ENCODE measurements at regions not wholly inside any gene's neighbourhood (a gene's known extent, or its start where the extent isn't known, plus 50 kb on each side); places are given as distances from the start of the nearest gene placed in this dataset.
"Not testable (repeated sequence)": the region's sequence is repeated elsewhere in the genome, so short reads cannot be mapped to it uniquely, and the experiment has no call there.

DNA sequence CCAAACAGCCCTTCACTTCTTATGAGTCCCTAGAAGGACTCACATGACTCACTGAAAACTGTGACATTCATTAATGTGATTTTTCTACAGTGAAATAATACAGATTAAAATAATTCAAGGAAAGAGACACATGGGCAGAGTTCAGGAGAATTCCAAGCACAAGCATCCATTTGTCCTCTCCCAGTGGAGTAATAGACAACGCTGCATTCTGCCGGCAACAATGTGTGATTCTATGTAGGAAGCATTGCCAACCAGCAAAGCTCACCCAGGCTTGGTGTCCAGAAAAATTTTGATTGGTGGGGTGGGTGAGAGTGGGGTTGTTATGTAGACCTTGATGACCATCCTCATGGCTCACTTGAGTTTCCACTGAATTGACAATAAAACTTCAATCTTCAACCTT lies 123.9 kb downstream of the VPREB1 start:
- no peak overlapping the region for H3K4me2 ChIP-seq (ENCODE audit: insufficient read depth, low read length)
- in situ Hi-C loops (cut with MboI) (no loop called here), intact Hi-C loops (cut with micrococcal nuclease) (no loop called here)
- no peaks in the 10 kb centered on the region for H3K9me1 ChIP-seq (ENCODE audit: control insufficient read depth, insufficient read depth, low read length)
- H3K27me3 ChIP-seq (ENCODE audit: control insufficient read depth in 2 of 2, insufficient read depth in 2 of 2, low read length in 2 of 2) = peaks cover 2 to 20% of the 10 kb centered on the region in 2 experiments; a peak in 3 of 5 replicates
- no peak overlapping the region for H3K27ac ChIP-seq (ENCODE audit: extremely low read depth, low read depth, low read length)
- H3K9ac ChIP-seq (ENCODE audit: insufficient read depth in 1 of 2, low read depth in 2 of 2, low read length in 2 of 2) = no peak overlapping the region
- H3K9me3 ChIP-seq (replicated peaks; ENCODE audit: control insufficient read depth, insufficient read depth, low read depth, low read length) = no peaks in the 10 kb centered on the region
- ATAC-seq (no peak), DNase-seq (ENCODE audit: extremely low read depth in 1 of 4, low spot score in 3 of 4) (peak in 1 of 4 experiments; percentile 16), FAIRE-seq (no peak)
- H4K20me1 ChIP-seq (replicated peaks; ENCODE audit: control insufficient read depth, insufficient read depth, low read length) = peaks cover 15% of the 10 kb centered on the region
- H3K36me3 ChIP-seq (ENCODE audit: control insufficient read depth, insufficient read depth, low read length) = no peaks in the 10 kb centered on the region
- ChIA-PET CTCF (ENCODE audit: low intra/inter-chr PET ratio) (interaction anchor here (0.6 to 2.5 kb wide), 2 partner anchors 161 to 420 kb away, joined by 3 to 5 read pairs; no protein-coding TSS in a partner anchor), POLR2A (interaction anchor here (0.6 to 1.5 kb wide), 3 partner anchors 10 to 678 kb away, joined by 3 to 7 read pairs (median 3); no protein-coding TSS in a partner anchor)
- no peak overlapping the region for H3K4me3 ChIP-seq
- H3K4me1 ChIP-seq (replicated peaks in 1 of 2; ENCODE audit: control insufficient read depth in 2 of 2, insufficient read depth in 2 of 2, low read length in 2 of 2) = no peaks in the 10 kb centered on the region
- no peak overlapping the region for H2AFZ ChIP-seq (ENCODE audit: low read depth, low read length)
- TF ChIP-seq ZNF316 (IDR thresholded peaks at IDR 0.05) (no peak), ATF7 (IDR thresholded peaks at IDR 0.05) (no peak), ELF2 (CRISPR knock-in tag; IDR thresholded peaks at IDR 0.05) (0 out of 2 replicates have a peak, but pooled peaks have one; percentile 38)
- TF ChIP-seq, protein P1, sequence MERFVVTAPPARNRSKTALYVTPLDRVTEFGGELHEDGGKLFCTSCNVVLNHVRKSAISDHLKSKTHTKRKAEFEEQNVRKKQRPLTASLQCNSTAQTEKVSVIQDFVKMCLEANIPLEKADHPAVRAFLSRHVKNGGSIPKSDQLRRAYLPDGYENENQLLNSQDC (CRISPR knock-in tag; IDR thresholded peaks at IDR 0.05) = 0 out of 2 replicates have a peak, but pooled peaks have one; percentile 13
- H3K79me2 ChIP-seq (ENCODE audit: control insufficient read depth, insufficient read depth, low read length) = no peaks in the 10 kb centered on the region
- WGBS (ENCODE audit: insufficient coverage, low coverage, missing lambda C conversion rate) = 2% methylated on average over 2 of the region's 2 CpGs
- BruUV-seq (replicated peaks) = no TSS peak

DNA sequence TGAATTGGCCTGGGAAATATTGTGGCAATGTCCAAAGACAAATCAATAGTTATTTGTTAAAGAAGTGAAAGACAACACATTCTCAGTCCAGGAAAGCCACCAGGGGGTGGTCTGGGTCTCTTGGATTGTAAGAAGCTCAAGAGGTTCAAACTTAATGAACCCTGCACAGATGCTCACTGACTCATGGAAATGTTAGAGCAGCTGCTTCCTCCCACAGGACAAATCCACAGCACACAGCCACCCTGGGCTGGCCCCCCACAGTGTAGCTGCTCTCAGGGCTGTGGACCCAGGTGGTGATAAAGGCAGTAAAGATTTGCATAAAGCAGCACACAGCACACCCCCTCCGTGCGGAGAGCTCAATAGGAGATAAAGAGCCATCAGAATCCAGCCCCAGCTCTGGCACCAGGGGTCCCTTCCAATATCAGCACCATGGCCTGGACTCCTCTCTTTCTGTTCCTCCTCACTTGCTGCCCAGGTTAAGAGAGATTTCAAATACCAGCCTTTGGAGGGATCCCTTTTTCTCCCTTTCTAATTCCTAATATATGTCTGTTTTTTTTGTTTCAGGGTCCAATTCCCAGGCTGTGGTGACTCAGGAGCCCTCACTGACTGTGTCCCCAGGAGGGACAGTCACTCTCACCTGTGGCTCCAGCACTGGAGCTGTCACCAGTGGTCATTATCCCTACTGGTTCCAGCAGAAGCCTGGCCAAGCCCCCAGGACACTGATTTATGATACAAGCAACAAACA lies 124.8 kb downstream of the VPREB1 start:
- H3K9me3 ChIP-seq (replicated peaks; ENCODE audit: control insufficient read depth, insufficient read depth, low read depth, low read length); H3K9ac ChIP-seq (ENCODE audit: insufficient read depth in 1 of 2, low read depth in 2 of 2, low read length in 2 of 2); BruUV-seq (replicated peaks); in situ Hi-C loops (cut with MboI); H3K4me2 ChIP-seq (ENCODE audit: insufficient read depth, low read length); H3K9me1 ChIP-seq (ENCODE audit: control insufficient read depth, insufficient read depth, low read length); intact Hi-C loops (cut with micrococcal nuclease); H3K4me1 ChIP-seq (replicated peaks in 1 of 2; ENCODE audit: control insufficient read depth in 2 of 2, insufficient read depth in 2 of 2, low read length in 2 of 2); H3K36me3 ChIP-seq (ENCODE audit: control insufficient read depth, insufficient read depth, low read length); H3K79me2 ChIP-seq (ENCODE audit: control insufficient read depth, insufficient read depth, low read length); FAIRE-seq; H3K27ac ChIP-seq (ENCODE audit: extremely low read depth, low read depth, low read length); H3K4me3 ChIP-seq; H2AFZ ChIP-seq (ENCODE audit: low read depth, low read length): not testable (repeated sequence)
- TF ChIP-seq PRMT5 (CRISPR knock-in tag; IDR thresholded peaks at IDR 0.05) = 0 out of 2 replicates have a peak, but pooled peaks have one; percentile 60
- TF ChIP-seq KLF13 (tag; IDR thresholded peaks at IDR 0.05; ENCODE audit: borderline replicate concordance, low read depth) = 0 out of 2 replicates have a peak, but pooled peaks have one; percentile 19
- peak in 1 of 2 experiments; percentile 12; a peak in 1 of 4 replicates for TF ChIP-seq RAD21 (CRISPR knock-in tag; conservative IDR thresholded peaks at IDR 0.05 in 1 of 2, IDR thresholded peaks at IDR 0.05 in 1 of 2)
- TF ChIP-seq, protein P2, sequence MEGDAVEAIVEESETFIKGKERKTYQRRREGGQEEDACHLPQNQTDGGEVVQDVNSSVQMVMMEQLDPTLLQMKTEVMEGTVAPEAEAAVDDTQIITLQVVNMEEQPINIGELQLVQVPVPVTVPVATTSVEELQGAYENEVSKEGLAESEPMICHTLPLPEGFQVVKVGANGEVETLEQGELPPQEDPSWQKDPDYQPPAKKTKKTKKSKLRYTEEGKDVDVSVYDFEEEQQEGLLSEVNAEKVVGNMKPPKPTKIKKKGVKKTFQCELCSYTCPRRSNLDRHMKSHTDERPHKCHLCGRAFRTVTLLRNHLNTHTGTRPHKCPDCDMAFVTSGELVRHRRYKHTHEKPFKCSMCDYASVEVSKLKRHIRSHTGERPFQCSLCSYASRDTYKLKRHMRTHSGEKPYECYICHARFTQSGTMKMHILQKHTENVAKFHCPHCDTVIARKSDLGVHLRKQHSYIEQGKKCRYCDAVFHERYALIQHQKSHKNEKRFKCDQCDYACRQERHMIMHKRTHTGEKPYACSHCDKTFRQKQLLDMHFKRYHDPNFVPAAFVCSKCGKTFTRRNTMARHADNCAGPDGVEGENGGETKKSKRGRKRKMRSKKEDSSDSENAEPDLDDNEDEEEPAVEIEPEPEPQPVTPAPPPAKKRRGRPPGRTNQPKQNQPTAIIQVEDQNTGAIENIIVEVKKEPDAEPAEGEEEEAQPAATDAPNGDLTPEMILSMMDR (IDR thresholded peaks at IDR 0.05 in 2 of 3, conservative IDR thresholded peaks at IDR 0.05 in 1 of 3; ENCODE audit: insufficient read depth in 2 of 3, low read depth in 1 of 3, low read length in 3 of 3) = peak in 2 of 3 experiments; percentile 37 to 39; a peak in 2 of 6 replicates
- 0 out of 2 replicates have a peak, but pooled peaks have one; percentile 55 for TF ChIP-seq FOXJ2 (tag; IDR thresholded peaks at IDR 0.05)
- 0 out of 2 replicates have a peak, but pooled peaks have one; percentile 51 for TF ChIP-seq CCAR2 (IDR thresholded peaks at IDR 0.05; ENCODE audit: low read depth, low read length)
- POLR2A ChIA-PET = interaction anchor here (0.7 to 1.5 kb wide), 8 partner anchors 9 to 343 kb away, joined by 3 to 7 read pairs (median 3); no protein-coding TSS in a partner anchor
- H3K27me3 ChIP-seq (ENCODE audit: control insufficient read depth in 2 of 2, insufficient read depth in 2 of 2, low read length in 2 of 2) = peaks cover 2 to 12% of the 10 kb centered on the region in 2 experiments; a peak in 1 of 5 replicates
- peak; percentile 17 for ATAC-seq
- peaks cover 15% of the 10 kb centered on the region for H4K20me1 ChIP-seq (replicated peaks; ENCODE audit: control insufficient read depth, insufficient read depth, low read length)
- peak in 1 of 4 experiments; percentile 48 for DNase-seq (ENCODE audit: extremely low read depth in 1 of 4, low spot score in 3 of 4)
- CTCF ChIA-PET (ENCODE audit: low intra/inter-chr PET ratio) = interaction anchor here (0.6 to 2.5 kb wide), 5 partner anchors 12 to 419 kb away, joined by 3 to 12 read pairs (median 3); no protein-coding TSS in a partner anchor
- WGBS (ENCODE audit: insufficient coverage, low coverage, missing lambda C conversion rate) = 0% methylated on average over 2 of the region's 2 CpGs
